K562 (cell line): ENCODE measurements at regions not wholly inside any gene's neighbourhood (a gene's known extent, or its start where the extent isn't known, plus 50 kb on each side); places are given as distances from the start of the nearest gene placed in this dataset.

ENCODE experiments used
- ATAC-seq: fragments of 200-7000 bp; cut with Tn5 transposase; 3 replicates; pipeline ENCODE4 v1.9.1; 2020; ENCODE audit warnings: moderate library complexity
- BruUV-seq: library from RNA; stranded (reverse); fragments of 400-500 nt; replicated peaks from 2 replicates; lab custom pipeline; 2021; lab: Mats Ljungman, UMichigan
- CTCF ChIA-PET: fragments of 300-600 bp; formaldehyde crosslinking; extraction: SDS; loops from one replicate; lab custom pipeline; 2021; ENCODE audit warnings: low intra/inter-chr PET ratio; lab: Yijun Ruan, JAX
- POLR2A ChIA-PET: fragments of 300-600, 350-650 bp; sonication (Branson Sonifier 250); formaldehyde crosslinking; extraction: SDS; loops from one replicate; lab custom pipeline; 2021; ENCODE audit warnings: antibody characterized with exemption, inconsistent platforms; lab: Yijun Ruan, JAX
- DNase-seq, 4 experiments: peaks; one replicate each; pipeline versions ENCODE4 v3.0.0 to v3.0.0-alpha.2; 2011 to 2018; ENCODE audit warnings: low spot score in 3 of 4, mixed read lengths in 3 of 4; ENCODE audit errors: extremely low read depth in 1 of 4
- FAIRE-seq: peaks from 2 replicates; lab custom pipeline; 2011; peaks lifted over from hg19 to GRCh38; lab: Jason Lieb, UNC
- H2AFZ ChIP-seq: 2 replicates; pipeline ENCODE4 v1.6.0; 2011; ENCODE audit warnings: low read depth, low read length, control low read depth, inconsistent platforms
- H3K27ac ChIP-seq: fragments of 200-600 bp; 3 replicates; pipeline ENCODE4 v1.8.0; 2011; ENCODE audit warnings: low read depth, mild to moderate bottlenecking, control low read depth, inconsistent platforms, low read length, moderate library complexity, mixed read lengths; ENCODE audit errors: extremely low read depth
- H3K27me3 ChIP-seq, 2 experiments: fragments of 300-600 bp in 1 of 2; 2 replicates in 1 of 2; 3 replicates in 1 of 2; pipeline versions ENCODE4 v1.6.0 to v1.8.0; 2011; ENCODE audit warnings: inconsistent platforms in 2 of 2, low read length in 2 of 2, mild to moderate bottlenecking in 1 of 2, mixed read lengths in 1 of 2, moderate library complexity in 1 of 2; ENCODE audit not compliant: control insufficient read depth in 2 of 2, insufficient read depth in 2 of 2
- H3K36me3 ChIP-seq: fragments of 300-600 bp; 3 replicates; pipeline ENCODE4 v1.8.0; 2011; ENCODE audit warnings: mild to moderate bottlenecking, low read length, inconsistent platforms; ENCODE audit not compliant: control insufficient read depth, insufficient read depth
- H3K4me1 ChIP-seq, 2 experiments: fragments of 200-600 bp in 1 of 2; replicated peaks in 1 of 2; 2 replicates in 1 of 2; 3 replicates in 1 of 2; pipeline versions ENCODE4 v1.5.1 to v1.8.0; 2011; ENCODE audit warnings: inconsistent platforms in 2 of 2, low read length in 2 of 2, mild to moderate bottlenecking in 1 of 2, mixed read lengths in 1 of 2, moderate library complexity in 1 of 2; ENCODE audit not compliant: control insufficient read depth in 2 of 2, insufficient read depth in 2 of 2
- H3K4me2 ChIP-seq: 2 replicates; pipeline ENCODE4 v1.6.1; 2011; ENCODE audit warnings: low read length, control low read depth, inconsistent platforms, mixed read lengths; ENCODE audit not compliant: insufficient read depth
- H3K4me3 ChIP-seq: fragments of 200-600 bp; sonication (generic), shearing (Covaris generic); 2 replicates; pipeline ENCODE4 v1.5.1; 2016; ENCODE audit warnings: control low read depth, inconsistent platforms
- H3K79me2 ChIP-seq: fragments of 200-600 bp; 3 replicates; pipeline ENCODE4 v1.8.0; 2011; ENCODE audit warnings: low read length, inconsistent platforms; ENCODE audit not compliant: control insufficient read depth, insufficient read depth
- H3K9ac ChIP-seq, 2 experiments: 2 replicates each; pipeline versions ENCODE4 v1.6.0 to v1.6.1; 2011; ENCODE audit warnings: low read depth in 2 of 2, low read length in 2 of 2, control low read depth in 1 of 2, inconsistent platforms in 1 of 2, mild to moderate bottlenecking in 1 of 2, mixed read lengths in 1 of 2; ENCODE audit not compliant: insufficient read depth in 1 of 2
- H3K9me1 ChIP-seq: one replicate; pipeline ENCODE4 v1.6.0; 2011; ENCODE audit warnings: inconsistent platforms, mild to moderate bottlenecking, low read length, moderate library complexity; ENCODE audit not compliant: control insufficient read depth, insufficient read depth
- H3K9me3 ChIP-seq: replicated peaks from 2 replicates; pipeline ENCODE4 v1.5.1; 2011; ENCODE audit warnings: low read depth, low read length, inconsistent platforms; ENCODE audit not compliant: control insufficient read depth, insufficient read depth
- H4K20me1 ChIP-seq: replicated peaks from 2 replicates; pipeline ENCODE4 v1.6.1; 2011; ENCODE audit warnings: low read length, inconsistent platforms, mixed read lengths; ENCODE audit not compliant: control insufficient read depth, insufficient read depth
- ARID1B ChIP-seq: fragments of 450-650 bp; IDR thresholded peaks from 2 replicates; pipeline ENCODE4 v1.6.1; 2016; ENCODE audit warnings: antibody characterized with exemption, mild to moderate bottlenecking, inconsistent platforms
- CBFA2T3 ChIP-seq: fragments of 450-650 bp; IDR thresholded peaks from 2 replicates; pipeline ENCODE4 v1.6.1; 2017
- CREBBP ChIP-seq: IDR thresholded peaks from one replicate; pipeline ENCODE4 v1.6.1; 2012; ENCODE audit warnings: low read depth, mild to moderate bottlenecking, control low read depth, inconsistent platforms, low read length
- KAT7 ChIP-seq: sonication (generic); formaldehyde crosslinking; IDR thresholded peaks from 2 replicates; pipeline ENCODE4 v1.8.0; 2022; ENCODE audit warnings: missing genetic modification reagents, mild to moderate bottlenecking, borderline replicate concordance
- MTA3 ChIP-seq: fragments of 450-650 bp; formaldehyde crosslinking; IDR thresholded peaks from 2 replicates; pipeline ENCODE4 v1.6.1; 2017; ENCODE audit warnings: mild to moderate bottlenecking, borderline replicate concordance
- MXI1 ChIP-seq: IDR thresholded peaks from 2 replicates; pipeline ENCODE4 v1.6.1; 2011; ENCODE audit warnings: low read depth, mild to moderate bottlenecking, improper control_type of control experiment, low read length
- NBN ChIP-seq: fragments of 450-650 bp; IDR thresholded peaks from 2 replicates; pipeline ENCODE4 v1.6.1; 2016; ENCODE audit warnings: low read depth, mild to moderate bottlenecking
- NR4A1 ChIP-seq, 2 experiments: fragments of 250-450 bp in 1 of 2; fragments of 450-650 bp in 1 of 2; sonication (Bioruptor Pico) in 1 of 2; IDR thresholded peaks; 2 replicates each; pipeline versions ENCODE4 v1.4.0 to v1.6.1; 2016 to 2020; ENCODE audit warnings: mild to moderate bottlenecking in 2 of 2, missing compliant biosample characterization in 1 of 2, missing genetic modification characterization in 1 of 2, moderate library complexity in 1 of 2
- POLR2B ChIP-seq: fragments of 450-650 bp; IDR thresholded peaks from 2 replicates; pipeline ENCODE4 v1.6.1; 2018; ENCODE audit warnings: low read depth; ENCODE audit not compliant: partially characterized antibody
- PTTG1 ChIP-seq: fragments of 450-650 bp; IDR thresholded peaks from 2 replicates; pipeline ENCODE4 v1.6.1; 2016; ENCODE audit warnings: low read depth, mild to moderate bottlenecking, missing genetic modification characterization, missing compliant biosample characterization
- RAD51 ChIP-seq: fragments of 450-650 bp; IDR thresholded peaks from 2 replicates; pipeline ENCODE4 v1.7.1; 2016; ENCODE audit warnings: low read depth, mild to moderate bottlenecking, borderline replicate concordance
- RB1 ChIP-seq: fragments of 450-650 bp; IDR thresholded peaks from 2 replicates; pipeline ENCODE4 v1.6.1; 2017; ENCODE audit warnings: low read depth, mild to moderate bottlenecking
- SP2 ChIP-seq: IDR thresholded peaks from 2 replicates; pipeline ENCODE4 v1.6.1; 2011; ENCODE audit warnings: mild to moderate bottlenecking, low read depth, low read length, moderate library complexity; ENCODE audit not compliant: poor library complexity, severe bottlenecking; ENCODE audit errors: extremely low read depth
- ZNF354B ChIP-seq: fragments of 250-450 bp; sonication (Bioruptor Pico); IDR thresholded peaks from 2 replicates; pipeline ENCODE4 v1.4.0; 2020
- in situ Hi-C: fragments of 300-500 bp; cut with MboI; formaldehyde crosslinking; loops from 4 replicates; pipeline ENCODE4 v1.15.0; 2018; ENCODE audit warnings: inconsistent platforms, mixed read lengths
- intact Hi-C: fragments of 100-400 bp; cut with micrococcal nuclease; formaldehyde crosslinking; loops from 2 replicates; pipeline ENCODE4 v1.14.2; 2022
- TF ChIP-seq, protein P1 (sequence below): fragments of 450-650 bp; formaldehyde crosslinking; IDR thresholded peaks from 2 replicates; pipeline ENCODE4 v1.4.0; 2020; ENCODE audit warnings: mild to moderate bottlenecking, moderate library complexity
- TF ChIP-seq, protein P2 (sequence below): sonication (generic); formaldehyde crosslinking; IDR thresholded peaks from 2 replicates; pipeline ENCODE4 v1.8.0; 2022; ENCODE audit warnings: mild to moderate bottlenecking, missing genetic modification reagents, borderline replicate concordance

DNA sequence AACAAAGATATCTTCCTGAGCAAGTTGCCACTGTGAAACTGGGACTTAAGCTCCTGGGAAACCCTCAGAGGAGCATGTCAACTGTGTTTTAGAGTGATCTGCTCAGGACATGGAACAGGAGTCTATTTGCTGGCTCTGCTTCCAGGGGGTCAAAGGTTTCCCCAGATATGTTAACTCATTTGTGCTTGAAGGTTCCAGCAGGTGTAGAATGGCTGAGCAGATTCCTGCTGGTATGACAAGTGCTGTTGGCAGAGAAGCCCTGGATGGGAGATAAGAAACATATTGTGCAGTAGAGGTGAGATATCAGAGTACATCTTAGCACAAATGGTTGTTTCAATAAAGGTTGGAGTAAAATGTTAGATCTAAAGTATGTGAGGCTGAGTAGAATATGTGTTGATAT lies 282.7 kb upstream of the DACH1 start:
- no peak for DNase-seq
- Histone ChIP-seq H2AFZ (no peak overlapping the region), H3K4me2 (no peak overlapping the region), H3K9me1 (no peaks in the 10 kb centered on the region), H3K36me3 (no peaks in the 10 kb centered on the region), H3K27me3 (no peaks in the 10 kb centered on the region), H3K4me1 (no peaks in the 10 kb centered on the region), H3K9me3 (no peaks in the 10 kb centered on the region), H3K79me2 (no peaks in the 10 kb centered on the region), H3K9ac (no peak overlapping the region), H4K20me1 (no peaks in the 10 kb centered on the region), H3K4me3 (no peak overlapping the region), H3K27ac (no peak overlapping the region)
- TF ChIP-seq CBFA2T3 (no peak), SP2 (no peak), MXI1 (no peak), KAT7 (no peak), RB1 (no peak), CREBBP (no peak), MTA3 (no peak), NR4A1 (CRISPR knock-in tag; IDR thresholded peaks at IDR 0.05) (no peak), NR4A1 (tag; IDR thresholded peaks at IDR 0.05) (no peak), ARID1B (no peak), POLR2B (no peak), ZNF354B (CRISPR knock-in tag) (no peak), PTTG1 (no peak), RAD51 (no peak), NBN (no peak)
- TF ChIP-seq, protein P1, sequence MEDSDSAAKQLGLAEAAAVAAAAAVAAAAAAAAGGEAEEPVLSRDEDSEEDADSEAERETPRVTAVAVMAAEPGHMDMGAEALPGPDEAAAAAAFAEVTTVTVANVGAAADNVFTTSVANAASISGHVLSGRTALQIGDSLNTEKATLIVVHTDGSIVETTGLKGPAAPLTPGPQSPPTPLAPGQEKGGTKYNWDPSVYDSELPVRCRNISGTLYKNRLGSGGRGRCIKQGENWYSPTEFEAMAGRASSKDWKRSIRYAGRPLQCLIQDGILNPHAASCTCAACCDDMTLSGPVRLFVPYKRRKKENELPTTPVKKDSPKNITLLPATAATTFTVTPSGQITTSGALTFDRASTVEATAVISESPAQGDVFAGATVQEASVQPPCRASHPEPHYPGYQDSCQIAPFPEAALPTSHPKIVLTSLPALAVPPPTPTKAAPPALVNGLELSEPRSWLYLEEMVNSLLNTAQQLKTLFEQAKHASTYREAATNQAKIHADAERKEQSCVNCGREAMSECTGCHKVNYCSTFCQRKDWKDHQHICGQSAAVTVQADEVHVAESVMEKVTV (CRISPR knock-in tag), result no peak
- TF ChIP-seq, protein P2, sequence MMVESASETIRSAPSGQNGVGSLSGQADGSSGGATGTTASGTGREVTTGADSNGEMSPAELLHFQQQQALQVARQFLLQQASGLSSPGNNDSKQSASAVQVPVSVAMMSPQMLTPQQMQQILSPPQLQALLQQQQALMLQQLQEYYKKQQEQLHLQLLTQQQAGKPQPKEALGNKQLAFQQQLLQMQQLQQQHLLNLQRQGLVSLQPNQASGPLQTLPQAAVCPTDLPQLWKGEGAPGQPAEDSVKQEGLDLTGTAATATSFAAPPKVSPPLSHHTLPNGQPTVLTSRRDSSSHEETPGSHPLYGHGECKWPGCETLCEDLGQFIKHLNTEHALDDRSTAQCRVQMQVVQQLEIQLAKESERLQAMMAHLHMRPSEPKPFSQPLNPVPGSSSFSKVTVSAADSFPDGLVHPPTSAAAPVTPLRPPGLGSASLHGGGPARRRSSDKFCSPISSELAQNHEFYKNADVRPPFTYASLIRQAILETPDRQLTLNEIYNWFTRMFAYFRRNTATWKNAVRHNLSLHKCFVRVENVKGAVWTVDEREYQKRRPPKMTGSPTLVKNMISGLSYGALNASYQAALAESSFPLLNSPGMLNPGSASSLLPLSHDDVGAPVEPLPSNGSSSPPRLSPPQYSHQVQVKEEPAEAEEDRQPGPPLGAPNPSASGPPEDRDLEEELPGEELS (CRISPR knock-in tag), result no peak
- in situ Hi-C loops, result no loop called here
- intact Hi-C loops, result no loop called here
- CTCF ChIA-PET, result no interaction called here
- no peak for FAIRE-seq
- no peak for ATAC-seq
- POLR2A ChIA-PET, result no interaction called here
- no TSS peak for BruUV-seq
